ENCODE measurements at regions not wholly inside any gene's neighbourhood (a gene's known extent, or its start where the extent isn't known, plus 50 kb on each side); places are given as distances from the start of the nearest gene placed in this dataset.

DNA sequence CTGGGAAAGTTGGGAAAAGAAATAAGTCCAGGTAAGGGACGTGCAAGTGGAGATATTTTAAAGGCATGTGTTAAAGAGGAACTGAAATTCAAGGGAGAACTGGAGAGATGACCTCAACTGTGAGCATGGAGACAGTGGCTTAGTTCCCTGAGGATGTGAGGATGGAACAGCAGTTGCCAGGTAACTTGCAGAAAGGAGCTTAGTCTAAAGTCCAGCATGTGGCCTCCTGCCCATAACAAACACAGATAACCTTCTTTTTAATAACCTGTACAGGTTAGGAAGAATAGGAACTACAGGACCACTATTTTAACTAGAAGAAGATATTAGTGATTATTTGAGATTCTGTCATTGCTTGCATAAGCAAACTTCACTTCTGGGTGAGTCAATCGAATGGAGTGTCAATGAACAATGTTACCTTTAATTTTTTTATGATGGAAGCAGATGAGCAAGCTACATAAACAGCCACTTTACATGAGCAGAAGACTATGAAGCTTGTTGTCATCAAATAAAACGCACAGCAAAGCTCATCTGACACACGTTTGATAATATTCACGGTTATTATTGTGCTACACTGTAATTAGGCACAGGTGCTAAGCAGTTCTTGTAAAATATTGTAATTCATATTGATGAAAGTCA lies 291.7 kb upstream of the DDHD1 start:
- TF ChIP-seq, protein P1, sequence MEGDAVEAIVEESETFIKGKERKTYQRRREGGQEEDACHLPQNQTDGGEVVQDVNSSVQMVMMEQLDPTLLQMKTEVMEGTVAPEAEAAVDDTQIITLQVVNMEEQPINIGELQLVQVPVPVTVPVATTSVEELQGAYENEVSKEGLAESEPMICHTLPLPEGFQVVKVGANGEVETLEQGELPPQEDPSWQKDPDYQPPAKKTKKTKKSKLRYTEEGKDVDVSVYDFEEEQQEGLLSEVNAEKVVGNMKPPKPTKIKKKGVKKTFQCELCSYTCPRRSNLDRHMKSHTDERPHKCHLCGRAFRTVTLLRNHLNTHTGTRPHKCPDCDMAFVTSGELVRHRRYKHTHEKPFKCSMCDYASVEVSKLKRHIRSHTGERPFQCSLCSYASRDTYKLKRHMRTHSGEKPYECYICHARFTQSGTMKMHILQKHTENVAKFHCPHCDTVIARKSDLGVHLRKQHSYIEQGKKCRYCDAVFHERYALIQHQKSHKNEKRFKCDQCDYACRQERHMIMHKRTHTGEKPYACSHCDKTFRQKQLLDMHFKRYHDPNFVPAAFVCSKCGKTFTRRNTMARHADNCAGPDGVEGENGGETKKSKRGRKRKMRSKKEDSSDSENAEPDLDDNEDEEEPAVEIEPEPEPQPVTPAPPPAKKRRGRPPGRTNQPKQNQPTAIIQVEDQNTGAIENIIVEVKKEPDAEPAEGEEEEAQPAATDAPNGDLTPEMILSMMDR (IDR thresholded peaks at IDR 0.05; ENCODE audit: control extremely low read depth in 1 of 3, insufficient read depth in 1 of 3, low read depth in 1 of 3, low read length in 3 of 3): no peak
- TF ChIP-seq EP300 (IDR thresholded peaks at IDR 0.05; ENCODE audit: borderline replicate concordance in 1 of 2, low read depth in 2 of 2, low read length in 2 of 2): no peak
- no peak for TF ChIP-seq BRCA1 (IDR thresholded peaks at IDR 0.05; ENCODE audit: low read depth, low read length)
- no peak for TF ChIP-seq POLR2A (IDR thresholded peaks at IDR 0.05; ENCODE audit: control extremely low read depth in 1 of 2, low read depth in 2 of 2, low read length in 2 of 2)
- TF ChIP-seq, protein P2, sequence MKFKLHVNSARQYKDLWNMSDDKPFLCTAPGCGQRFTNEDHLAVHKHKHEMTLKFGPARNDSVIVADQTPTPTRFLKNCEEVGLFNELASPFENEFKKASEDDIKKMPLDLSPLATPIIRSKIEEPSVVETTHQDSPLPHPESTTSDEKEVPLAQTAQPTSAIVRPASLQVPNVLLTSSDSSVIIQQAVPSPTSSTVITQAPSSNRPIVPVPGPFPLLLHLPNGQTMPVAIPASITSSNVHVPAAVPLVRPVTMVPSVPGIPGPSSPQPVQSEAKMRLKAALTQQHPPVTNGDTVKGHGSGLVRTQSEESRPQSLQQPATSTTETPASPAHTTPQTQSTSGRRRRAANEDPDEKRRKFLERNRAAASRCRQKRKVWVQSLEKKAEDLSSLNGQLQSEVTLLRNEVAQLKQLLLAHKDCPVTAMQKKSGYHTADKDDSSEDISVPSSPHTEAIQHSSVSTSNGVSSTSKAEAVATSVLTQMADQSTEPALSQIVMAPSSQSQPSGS (IDR thresholded peaks at IDR 0.05; ENCODE audit: low read length): no peak
- no peak for TF ChIP-seq EZH2 (IDR thresholded peaks at IDR 0.05; ENCODE audit: low read depth, low read length, severe bottlenecking)
- TF ChIP-seq JUND (IDR thresholded peaks at IDR 0.05; ENCODE audit: low read length): no peak
- TF ChIP-seq PHF8 (conservative IDR thresholded peaks at IDR 0.05; ENCODE audit: low read depth, low read length): no peak
- no peak for TF ChIP-seq YY1 (IDR thresholded peaks at IDR 0.05; ENCODE audit: low read depth, low read length)
- no peak for TF ChIP-seq TCF12 (IDR thresholded peaks at IDR 0.05; ENCODE audit: low read depth, low read length)
- no peak for TF ChIP-seq KDM1A (IDR thresholded peaks at IDR 0.05; ENCODE audit: borderline replicate concordance, low read length)
- TF ChIP-seq TAF7 (optimal IDR thresholded peaks at IDR 0.05; ENCODE audit: borderline replicate concordance, low read depth, low read length): no peak

Data from H1 (cell line).